GM23338 (cell line): ENCODE measurements at regions not wholly inside any gene's neighbourhood (a gene's known extent, or its start where the extent isn't known, plus 50 kb on each side); places are given as distances from the start of the nearest gene placed in this dataset.

Source experiments
- ATAC-seq: fragments of 200-7000 bp; cut with Tn5 transposase; 3 replicates; pipeline ENCODE4 v1.9.1; 2020
- DNase-seq: peaks from one replicate; pipeline ENCODE4 v3.0.0-alpha.2; 2015; ENCODE audit warnings: low spot score
- H2AFZ ChIP-seq: fragments of 200-600 bp; sonication (generic); 2 replicates; pipeline ENCODE4 v1.8.0; 2016; ENCODE audit warnings: antibody characterized with exemption, mild to moderate bottlenecking, moderate library complexity
- H3F3A ChIP-seq: fragments of 200-600 bp; sonication (generic); replicated peaks from 2 replicates; pipeline ENCODE4 v1.8.0; 2017; ENCODE audit warnings: antibody characterized with exemption, mixed run types, low read depth
- H3K27ac ChIP-seq: fragments of 200-600 bp; sonication (generic); 2 replicates; pipeline ENCODE4 v1.6.1; 2016; ENCODE audit warnings: low read depth
- H3K27me3 ChIP-seq: fragments of 200-600 bp; sonication (generic); 2 replicates; pipeline ENCODE4 v1.8.0; 2016; ENCODE audit warnings: mild to moderate bottlenecking, mixed run types, moderate library complexity; ENCODE audit not compliant: insufficient read depth
- H3K36me3 ChIP-seq: fragments of 200-600 bp; sonication (generic); 2 replicates; pipeline ENCODE4 v1.8.0; 2016; ENCODE audit warnings: mild to moderate bottlenecking; ENCODE audit not compliant: insufficient read depth
- H3K4me1 ChIP-seq: fragments of 200-600 bp; sonication (generic); 2 replicates; pipeline ENCODE4 v1.8.0; 2016; ENCODE audit warnings: mild to moderate bottlenecking, moderate library complexity; ENCODE audit not compliant: insufficient read depth
- H3K4me2 ChIP-seq: fragments of 200-600 bp; sonication (generic); 2 replicates; pipeline ENCODE4 v1.7.1; 2017; ENCODE audit warnings: mixed run types
- H3K4me3 ChIP-seq: fragments of 200-600 bp; sonication (generic); 2 replicates; pipeline ENCODE4 v1.6.1; 2016; ENCODE audit warnings: mixed run types
- H3K79me2 ChIP-seq: fragments of 200-600 bp; sonication (generic); replicated peaks from 2 replicates; pipeline ENCODE4 v1.8.0; 2017; ENCODE audit warnings: mild to moderate bottlenecking; ENCODE audit not compliant: insufficient read depth
- H3K9me2 ChIP-seq: fragments of 200-600 bp; sonication (generic); 2 replicates; pipeline ENCODE4 v1.8.0; 2017; ENCODE audit not compliant: insufficient read depth
- H4K20me1 ChIP-seq: fragments of 200-600 bp; sonication (generic); replicated peaks from 2 replicates; pipeline ENCODE4 v1.8.0; 2017; ENCODE audit warnings: mild to moderate bottlenecking; ENCODE audit not compliant: insufficient read depth
- H3K27ac Mint-ChIP-seq: 2 replicates; pipeline ENCODE4 v1.8.0; 2020; ENCODE audit warnings: inconsistent platforms, mild to moderate bottlenecking, moderate library complexity, mixed read lengths
- H3K27me3 Mint-ChIP-seq: 3 replicates; pipeline ENCODE4 v1.8.0; 2022; ENCODE audit warnings: low read depth, mild to moderate bottlenecking, moderate library complexity, mixed read lengths, inconsistent platforms; ENCODE audit not compliant: insufficient read depth, poor library complexity
- H3K36me3 Mint-ChIP-seq: 3 replicates; pipeline ENCODE4 v1.8.0; 2021; ENCODE audit warnings: low read depth, mild to moderate bottlenecking, inconsistent platforms, moderate library complexity, mixed read lengths
- H3K4me1 Mint-ChIP-seq: 3 replicates; pipeline ENCODE4 v1.8.0; 2020; ENCODE audit warnings: mild to moderate bottlenecking, inconsistent platforms, mixed read lengths
- H3K4me3 Mint-ChIP-seq: 3 replicates; pipeline ENCODE4 v1.8.0; 2021; ENCODE audit warnings: moderate library complexity, mild to moderate bottlenecking, inconsistent platforms, mixed read lengths
- H3K9me3 Mint-ChIP-seq: 3 replicates; pipeline ENCODE4 v1.8.0; 2020; ENCODE audit warnings: moderate library complexity, mild to moderate bottlenecking, inconsistent platforms, mixed read lengths
- CREB1 ChIP-seq: fragments of 250-450 bp; sonication (Bioruptor Pico); IDR thresholded peaks from 2 replicates; pipeline ENCODE4 v1.5.0; 2020; ENCODE audit warnings: low read depth, mild to moderate bottlenecking, moderate library complexity
- CTCF ChIP-seq, 2 experiments: fragments of 200-600 bp in 1 of 2; sonication (generic) in 1 of 2; conservative IDR thresholded peaks; 2 replicates each; pipeline versions ENCODE4 v1.5.1 to v1.6.1; 2016 to 2017; ENCODE audit warnings: antibody characterized with exemption in 2 of 2, low read depth in 2 of 2, mild to moderate bottlenecking in 2 of 2, moderate library complexity in 1 of 2
- ETS1 ChIP-seq: IDR thresholded peaks from 2 replicates; pipeline ENCODE4 v1.6.1; 2016; ENCODE audit warnings: antibody characterized with exemption
- EZH2 ChIP-seq: fragments of 200-600 bp; sonication (generic); IDR thresholded peaks from one replicate; pipeline ENCODE4 v1.8.0; 2017; ENCODE audit warnings: antibody characterized with exemption, mild to moderate bottlenecking, low read depth; ENCODE audit not compliant: unreplicated experiment
- NANOG ChIP-seq: IDR thresholded peaks from 2 replicates; pipeline ENCODE4 v1.6.1; 2016; ENCODE audit warnings: antibody characterized with exemption, borderline replicate concordance
- ZNF114 ChIP-seq: fragments of 250-450 bp; sonication (Bioruptor Pico); IDR thresholded peaks from 2 replicates; pipeline ENCODE4 v1.5.0; 2020; ENCODE audit warnings: mild to moderate bottlenecking, moderate library complexity
- ZNF331 ChIP-seq: fragments of 250-450 bp; sonication (Bioruptor Pico); IDR thresholded peaks from 2 replicates; pipeline ENCODE4 v1.5.0; 2020; ENCODE audit warnings: low read depth, mild to moderate bottlenecking, moderate library complexity

GRCh38 chr2:81304154-81304830, 999.7 kb upstream of the LRRTM1 start:
- Histone ChIP-seq H3K27ac (no peak overlapping the region), H3K79me2 (no peaks in the 10 kb centered on the region), H4K20me1 (no peaks in the 10 kb centered on the region), H3K4me3 (no peak overlapping the region), H2AFZ (peak overlapping the region; percentile 85), H3F3A (no peaks in the 10 kb centered on the region), H3K36me3 (no peaks in the 10 kb centered on the region), H3K4me2 (no peak overlapping the region), H3K4me1 (no peaks in the 10 kb centered on the region), H3K27me3 (no peaks in the 10 kb centered on the region), H3K9me2 (peaks cover 5% of the 10 kb centered on the region; the same call in 1 of the 2 replicates)
- no peak overlapping the region for H3K4me3 Mint-ChIP-seq
- TF ChIP-seq CREB1 (no peak), NANOG (no peak)
- H3K9me3 Mint-ChIP-seq = peaks cover 2% of the 10 kb centered on the region; the same call in 2 of the 3 replicates
- H3K36me3 Mint-ChIP-seq = no peaks in the 10 kb centered on the region
- H3K27ac Mint-ChIP-seq = no peak overlapping the region
- DNase-seq (peak; percentile 43), ATAC-seq (peak; percentile 63)
- H3K4me1 Mint-ChIP-seq = peaks cover 7% of the 10 kb centered on the region; the same call in 2 of the 3 replicates
- H3K27me3 Mint-ChIP-seq = no peaks in the 10 kb centered on the region

GRCh38 chr2:81303321-81303720, 998.8 kb upstream of the LRRTM1 start:
- peaks cover 2% of the 10 kb centered on the region; the same call in 2 of the 3 replicates for H3K9me3 Mint-ChIP-seq
- no peak overlapping the region for H3K4me3 ChIP-seq
- no peak for ATAC-seq
- no peaks in the 10 kb centered on the region for H3K27me3 ChIP-seq
- H3K4me3 Mint-ChIP-seq = no peak overlapping the region
- H3K9me2 ChIP-seq = peaks cover 5% of the 10 kb centered on the region; the same call in 1 of the 2 replicates
- H3K4me1 ChIP-seq = no peaks in the 10 kb centered on the region
- no peak overlapping the region for H3K4me2 ChIP-seq
- no peaks in the 10 kb centered on the region for H3K36me3 ChIP-seq
- H3K36me3 Mint-ChIP-seq = no peaks in the 10 kb centered on the region
- H2AFZ ChIP-seq = no peak overlapping the region
- no peaks in the 10 kb centered on the region for H3K27me3 Mint-ChIP-seq
- DNase-seq = no peak
- no peaks in the 10 kb centered on the region for H3F3A ChIP-seq
- no peaks in the 10 kb centered on the region for H4K20me1 ChIP-seq
- H3K27ac Mint-ChIP-seq = no peak overlapping the region
- peaks cover 7% of the 10 kb centered on the region; the same call in 2 of the 3 replicates for H3K4me1 Mint-ChIP-seq
- TF ChIP-seq ZNF331 = no peak
- TF ChIP-seq CREB1 = no peak
- TF ChIP-seq EZH2 = no peak
- no peak for TF ChIP-seq ZNF114 (CRISPR knock-in tag)
- TF ChIP-seq CTCF (conservative IDR thresholded peaks at IDR 0.05; ENCODE audit: low read depth in 2 of 2) = no peak
- TF ChIP-seq ETS1 = no peak
- no peak overlapping the region for H3K27ac ChIP-seq
- H3K79me2 ChIP-seq = no peaks in the 10 kb centered on the region
